ENCODE measurements at regions not wholly inside any gene's neighbourhood (a gene's known extent, or its start where the extent isn't known, plus 50 kb on each side); places are given as distances from the start of the nearest gene placed in this dataset.

- H3K9me3 Mint-ChIP-seq = peaks cover 9% of the 10 kb centered on the region
- no peaks in the 10 kb centered on the region for H3K36me3 Mint-ChIP-seq
- no peak overlapping the region for H3K27ac Mint-ChIP-seq
- ATAC-seq (ENCODE audit: low read depth) (no peak), DNase-seq (ENCODE audit: low spot score in 2 of 2) (no peak)
- H3K4me3 Mint-ChIP-seq = no peak overlapping the region
- no peaks in the 10 kb centered on the region for H3K27me3 Mint-ChIP-seq
- H3K4me1 Mint-ChIP-seq = no peaks in the 10 kb centered on the region
These were observed 1146.7 kb downstream of the TYW1 start for GRCh38 chr7:68143345-68143744.

GRCh38 chr7:68146983-68147382, 1150.3 kb downstream of the TYW1 start:
- no peak overlapping the region for H3K27ac Mint-ChIP-seq
- H3K36me3 Mint-ChIP-seq = peaks cover 1% of the 10 kb centered on the region
- ATAC-seq (ENCODE audit: low read depth) (no peak), DNase-seq (ENCODE audit: low spot score in 2 of 2) (no peak)
- H3K9me3 Mint-ChIP-seq = peaks cover 4% of the 10 kb centered on the region
- no peaks in the 10 kb centered on the region for H3K4me1 Mint-ChIP-seq
- H3K27me3 Mint-ChIP-seq = no peaks in the 10 kb centered on the region
- no peak overlapping the region for H3K4me3 Mint-ChIP-seq

- ATAC-seq (ENCODE audit: low read depth) (no peak), DNase-seq (ENCODE audit: low spot score in 2 of 2) (no peak)
- Mint-ChIP-seq H3K27me3 (no peaks in the 10 kb centered on the region), H3K4me1 (no peaks in the 10 kb centered on the region), H3K9me3 (peaks cover 4% of the 10 kb centered on the region), H3K36me3 (peaks cover 1% of the 10 kb centered on the region), H3K27ac (no peak overlapping the region), H3K4me3 (no peak overlapping the region)
These were observed 1151.1 kb downstream of the TYW1 start for GRCh38 chr7:68147614-68148238.

- ATAC-seq (ENCODE audit: low read depth) (no peak), DNase-seq (ENCODE audit: low spot score in 2 of 2) (no peak)
- H3K36me3 Mint-ChIP-seq = peaks cover 1% of the 10 kb centered on the region
These were observed 1151.8 kb downstream of the TYW1 start for GRCh38 chr7:68148440-68148839.

GRCh38 chr7:68152205-68152604, 1155.6 kb downstream of the TYW1 start:
- ATAC-seq (ENCODE audit: low read depth) (no peak), DNase-seq (ENCODE audit: low spot score in 2 of 2) (no peak)
- Mint-ChIP-seq H3K9me3 (peaks cover 2% of the 10 kb centered on the region), H3K4me3 (no peak overlapping the region), H3K27ac (no peak overlapping the region), H3K36me3 (peaks cover 1% of the 10 kb centered on the region), H3K27me3 (no peaks in the 10 kb centered on the region), H3K4me1 (no peaks in the 10 kb centered on the region)

More at GRCh38 chr7:68148440-68148839, 1151.8 kb downstream of the TYW1 start:
- H3K27ac Mint-ChIP-seq = no peak overlapping the region
- H3K4me3 Mint-ChIP-seq = no peak overlapping the region
- H3K27me3 Mint-ChIP-seq = no peaks in the 10 kb centered on the region
- no peaks in the 10 kb centered on the region for H3K4me1 Mint-ChIP-seq
- H3K9me3 Mint-ChIP-seq = peaks cover 4% of the 10 kb centered on the region

- Mint-ChIP-seq H3K4me1 (no peaks in the 10 kb centered on the region), H3K36me3 (no peaks in the 10 kb centered on the region), H3K27me3 (no peaks in the 10 kb centered on the region), H3K9me3 (no peaks in the 10 kb centered on the region), H3K27ac (no peak overlapping the region), H3K4me3 (no peak overlapping the region)
- DNase-seq (ENCODE audit: low spot score in 2 of 2) (no peak), ATAC-seq (ENCODE audit: low read depth) (no peak)
These were observed 1159.0 kb downstream of the TYW1 start for GRCh38 chr7:68155676-68156075.

- ATAC-seq (ENCODE audit: low read depth) = no peak
- Mint-ChIP-seq H3K36me3 (no peaks in the 10 kb centered on the region), H3K9me3 (no peaks in the 10 kb centered on the region), H3K4me3 (no peak overlapping the region), H3K27me3 (no peaks in the 10 kb centered on the region), H3K27ac (no peak overlapping the region), H3K4me1 (no peaks in the 10 kb centered on the region)
- DNase-seq (ENCODE audit: low spot score in 2 of 2) = no peak
These were observed 1162.2 kb downstream of the TYW1 start for GRCh38 chr7:68158686-68159295.

GRCh38 chr7:68162712-68163111, 1166.1 kb downstream of the TYW1 start:
- Mint-ChIP-seq H3K9me3 (peaks cover 1% of the 10 kb centered on the region), H3K4me3 (no peak overlapping the region), H3K4me1 (no peaks in the 10 kb centered on the region), H3K36me3 (no peaks in the 10 kb centered on the region), H3K27ac (no peak overlapping the region), H3K27me3 (no peaks in the 10 kb centered on the region)
- DNase-seq (ENCODE audit: low spot score in 2 of 2) (no peak), ATAC-seq (ENCODE audit: low read depth) (no peak)

GRCh38 chr7:68166525-68166924, 1169.9 kb downstream of the TYW1 start:
- Mint-ChIP-seq H3K27me3 (no peaks in the 10 kb centered on the region), H3K27ac (no peak overlapping the region), H3K36me3 (no peaks in the 10 kb centered on the region), H3K4me3 (no peak overlapping the region), H3K9me3 (peaks cover 2% of the 10 kb centered on the region), H3K4me1 (no peaks in the 10 kb centered on the region)
- DNase-seq (ENCODE audit: low spot score in 2 of 2) (no peak), ATAC-seq (ENCODE audit: low read depth) (no peak)

- Mint-ChIP-seq H3K4me3 (no peak overlapping the region), H3K27ac (no peak overlapping the region), H3K36me3 (no peaks in the 10 kb centered on the region), H3K27me3 (no peaks in the 10 kb centered on the region), H3K9me3 (no peaks in the 10 kb centered on the region), H3K4me1 (no peaks in the 10 kb centered on the region)
- ATAC-seq (ENCODE audit: low read depth) (no peak), DNase-seq (ENCODE audit: low spot score in 2 of 2) (no peak)
These were observed 1176.9 kb downstream of the TYW1 start for GRCh38 chr7:68173513-68173912.

GRCh38 chr7:68176974-68177373, 1180.3 kb downstream of the TYW1 start:
- Mint-ChIP-seq H3K27me3 (no peaks in the 10 kb centered on the region), H3K27ac (no peak overlapping the region), H3K36me3 (no peaks in the 10 kb centered on the region), H3K9me3 (peaks cover 5% of the 10 kb centered on the region), H3K4me1 (no peaks in the 10 kb centered on the region), H3K4me3 (no peak overlapping the region)
- ATAC-seq (ENCODE audit: low read depth) (no peak), DNase-seq (ENCODE audit: low spot score in 2 of 2) (peak; percentile 21 to 29)

- H3K4me1 Mint-ChIP-seq = no peaks in the 10 kb centered on the region
- H3K36me3 Mint-ChIP-seq = no peaks in the 10 kb centered on the region
- H3K9me3 Mint-ChIP-seq = peaks cover 7% of the 10 kb centered on the region
- no peak overlapping the region for H3K27ac Mint-ChIP-seq
- H3K4me3 Mint-ChIP-seq = no peak overlapping the region
- ATAC-seq (ENCODE audit: low read depth) (no peak), DNase-seq (ENCODE audit: low spot score in 2 of 2) (no peak)
- no peaks in the 10 kb centered on the region for H3K27me3 Mint-ChIP-seq
These were observed 1184.1 kb downstream of the TYW1 start for GRCh38 chr7:68180761-68181160.

- no peaks in the 10 kb centered on the region for H3K4me1 Mint-ChIP-seq
- H3K27ac Mint-ChIP-seq = no peak overlapping the region
- no peaks in the 10 kb centered on the region for H3K36me3 Mint-ChIP-seq
- no peak overlapping the region for H3K4me3 Mint-ChIP-seq
- no peak for ATAC-seq (ENCODE audit: low read depth)
- peaks cover 9% of the 10 kb centered on the region for H3K9me3 Mint-ChIP-seq
- no peak for DNase-seq (ENCODE audit: low spot score in 2 of 2)
- no peaks in the 10 kb centered on the region for H3K27me3 Mint-ChIP-seq
These were observed 1186.5 kb downstream of the TYW1 start for GRCh38 chr7:68183176-68183575.

- H3K4me3 Mint-ChIP-seq = no peak overlapping the region
- ATAC-seq (ENCODE audit: low read depth) (no peak), DNase-seq (ENCODE audit: low spot score in 2 of 2) (no peak)
- peaks cover 10% of the 10 kb centered on the region for H3K9me3 Mint-ChIP-seq
- H3K27ac Mint-ChIP-seq = no peak overlapping the region
- no peaks in the 10 kb centered on the region for H3K27me3 Mint-ChIP-seq
- H3K36me3 Mint-ChIP-seq = no peaks in the 10 kb centered on the region
- H3K4me1 Mint-ChIP-seq = no peaks in the 10 kb centered on the region
These were observed 1189.2 kb downstream of the TYW1 start for GRCh38 chr7:68185631-68186456.

Data from memory B cell (primary cell).